HG02970 (cell line): ENCODE measurements at regions not wholly inside any gene's neighbourhood (a gene's known extent, or its start where the extent isn't known, plus 50 kb on each side); places are given as distances from the start of the nearest gene placed in this dataset.
"Not testable (repeated sequence)": the region's sequence is repeated elsewhere in the genome, so short reads cannot be mapped to it uniquely, and the experiment has no call there.

Experiments
- ATAC-seq: cut with Tn5 transposase; IDR thresholded peaks from one replicate; pipeline ENCODE4 v1.9.1; 2021; ENCODE audit warnings: mild to moderate bottlenecking, moderate library complexity, moderate number of reproducible peaks; ENCODE audit not compliant: unreplicated experiment, low FRiP score

- ATAC-seq = no peak
Observed at GRCh38 chr2:62339413-62339812, 143.5 kb downstream of the B3GNT2 start.

GRCh38 chr2:62338111-62338510 lies 142.2 kb downstream of the B3GNT2 start:
- ATAC-seq = no peak

GRCh38 chr2:62337403-62337802 lies 141.5 kb downstream of the B3GNT2 start:
- ATAC-seq = no peak

GRCh38 chr2:62335612-62336011 lies 139.7 kb downstream of the B3GNT2 start:
- no peak for ATAC-seq

- ATAC-seq = no peak
Observed at GRCh38 chr2:62334440-62335058, 138.6 kb downstream of the B3GNT2 start.

DNA sequence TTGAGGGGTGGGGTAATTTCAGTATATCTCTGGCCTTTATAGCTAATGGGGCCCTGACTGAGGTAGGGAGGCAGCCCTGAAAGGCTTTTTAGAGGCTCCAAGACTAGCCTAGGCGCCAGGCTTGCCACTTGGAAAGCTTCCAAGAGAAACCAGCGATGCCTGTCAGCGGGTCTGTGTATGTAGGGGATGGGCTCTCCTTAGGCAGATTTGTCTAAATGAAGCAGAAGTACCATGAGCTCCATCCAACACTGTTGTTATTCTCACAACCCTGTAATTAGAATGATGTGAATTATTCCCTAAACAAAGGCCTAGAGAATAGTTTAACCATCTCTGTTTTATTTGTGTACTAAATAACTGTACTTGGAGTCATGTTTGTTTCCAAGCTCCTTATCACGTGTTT lies 138.1 kb downstream of the B3GNT2 start:
- ATAC-seq = no peak

- ATAC-seq = no peak
Observed at GRCh38 chr2:62330959-62331358, 135.0 kb downstream of the B3GNT2 start.

DNA sequence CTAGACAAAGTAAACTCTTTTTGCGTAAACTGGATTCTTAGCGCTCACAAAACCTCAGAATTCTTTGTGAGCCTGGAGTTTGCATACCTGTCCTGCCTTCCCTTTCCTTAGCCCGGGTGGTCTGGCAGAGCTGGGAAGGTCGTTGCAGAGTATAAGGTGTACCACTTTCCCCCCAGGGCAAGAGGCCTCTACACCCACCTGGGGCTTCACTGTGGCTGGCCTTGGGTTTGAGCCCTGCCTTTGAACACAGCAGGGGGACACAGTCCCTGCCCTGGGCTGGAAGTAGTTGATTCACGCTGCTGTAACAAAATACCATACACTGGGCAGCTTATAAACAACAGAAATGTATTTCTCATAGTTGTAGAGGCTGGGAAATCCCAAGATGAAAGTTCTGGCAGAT lies 133.9 kb downstream of the B3GNT2 start:
- no peak for ATAC-seq

- ATAC-seq = no peak
Observed at GRCh38 chr2:62326735-62327134, 130.8 kb downstream of the B3GNT2 start.

- ATAC-seq = no peak
Observed at GRCh38 chr2:62325398-62325797, 129.5 kb downstream of the B3GNT2 start.

GRCh38 chr2:62321380-62322289 lies 125.7 kb downstream of the B3GNT2 start:
- ATAC-seq = no peak

DNA sequence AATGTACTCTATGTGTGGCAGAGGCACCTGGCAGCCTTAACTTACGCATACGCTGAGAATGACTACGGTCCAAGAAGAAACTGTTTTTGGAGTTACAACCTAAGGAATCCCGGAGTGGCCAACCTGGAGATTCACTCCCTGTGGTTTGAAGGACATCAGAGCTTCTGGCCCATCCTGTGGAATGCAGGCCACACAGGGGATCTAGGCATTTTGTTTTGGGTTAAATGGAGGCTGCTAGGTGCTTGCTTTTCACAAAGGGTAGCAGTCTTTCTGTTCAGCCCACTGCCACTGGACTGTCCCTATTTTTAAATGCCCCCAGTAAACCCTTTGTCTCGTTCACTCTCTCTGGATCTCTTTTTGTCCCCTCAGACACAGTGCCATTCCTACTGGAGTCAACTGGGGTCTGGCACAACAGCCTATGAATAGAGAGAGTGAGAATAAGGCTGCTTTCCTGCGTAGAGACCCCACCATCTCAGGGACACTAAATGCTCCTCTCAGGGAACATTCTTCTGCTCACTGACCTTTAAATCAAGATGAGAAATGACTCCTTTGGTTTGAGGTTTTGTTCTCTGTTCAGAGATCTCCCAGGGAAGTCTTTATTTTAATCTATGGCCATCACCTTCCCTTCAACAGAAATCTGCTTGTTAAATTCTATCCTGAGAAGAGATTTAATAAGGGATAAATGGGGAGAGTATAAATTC lies 124.9 kb downstream of the B3GNT2 start:
- ATAC-seq = no peak

- not testable (repeated sequence) for ATAC-seq
Observed at GRCh38 chr2:62320137-62320536, 124.2 kb downstream of the B3GNT2 start.

- ATAC-seq = no peak
Observed at GRCh38 chr2:62319070-62319469, 123.2 kb downstream of the B3GNT2 start.

DNA sequence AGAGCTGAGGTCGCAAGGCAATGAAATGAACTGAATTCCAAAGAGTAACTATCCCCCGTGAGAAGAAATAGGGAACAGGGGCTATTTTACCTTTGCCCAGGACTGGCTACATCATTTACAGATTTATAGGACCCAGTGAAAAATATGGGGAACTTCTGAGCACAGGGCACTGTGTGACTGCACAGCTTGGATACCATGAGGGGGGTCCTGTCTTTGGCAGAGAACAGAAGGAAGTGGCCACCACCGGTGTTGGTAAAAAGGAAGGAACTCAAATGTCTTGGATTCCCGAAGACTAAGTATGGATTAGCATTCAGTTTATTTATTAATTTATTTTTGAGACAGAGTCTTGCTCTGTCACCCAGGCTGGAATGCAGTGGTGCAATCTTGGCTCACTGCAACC lies 119.6 kb downstream of the B3GNT2 start:
- no peak for ATAC-seq

DNA sequence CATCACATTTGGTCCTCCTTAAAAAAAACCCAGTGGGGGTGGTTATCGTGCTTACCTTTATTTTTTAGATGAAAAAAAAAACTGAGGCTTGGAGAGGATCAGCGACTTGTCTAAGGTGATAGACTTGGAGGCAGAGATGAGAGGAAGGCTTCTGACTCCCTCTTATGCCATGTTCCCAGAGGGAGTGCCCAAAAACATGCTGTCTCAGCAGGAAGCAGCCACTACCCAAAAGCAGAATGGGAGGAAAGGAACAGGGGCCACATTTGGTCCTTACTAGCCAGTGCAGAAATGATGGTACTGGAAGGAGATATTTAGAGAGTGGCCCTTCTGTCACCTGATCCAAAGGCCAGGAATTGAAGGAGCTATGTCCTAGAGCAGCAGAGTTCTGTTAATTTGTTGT lies 118.4 kb downstream of the B3GNT2 start:
- ATAC-seq = no peak

- no peak for ATAC-seq
Observed at GRCh38 chr2:62313449-62314227, 117.7 kb downstream of the B3GNT2 start.

- peak; percentile 50 for ATAC-seq
Observed at GRCh38 chr2:62309465-62310091, 113.7 kb downstream of the B3GNT2 start.

GRCh38 chr2:62309081-62309464 lies 113.2 kb downstream of the B3GNT2 start:
- ATAC-seq = no peak
